Psoas muscle (tissue), 7 donors: ENCODE measurements at regions not wholly inside any gene's neighbourhood (a gene's known extent, or its start where the extent isn't known, plus 50 kb on each side); places are given as distances from the start of the nearest gene placed in this dataset.
"Not testable (repeated sequence)": the region's sequence is repeated elsewhere in the genome, so short reads cannot be mapped to it uniquely, and the experiment has no call there.

Source experiments
- ATAC-seq, 4 donors: fragments of 200-7000 bp; cut with Tn5 transposase; one replicate each; pipeline ENCODE4 v1.9.1; 2020; ENCODE audit warnings: moderate library complexity in 3 of 4, mild to moderate bottlenecking in 2 of 4
- DNase-seq, 2 donors: peaks; one replicate each; pipeline ENCODE4 v3.0.0-alpha.2; 2020
- H3K27ac ChIP-seq: fragments of 200-600 bp; one replicate; pipeline ENCODE4 v1.8.0; 2022
- H3K27me3 ChIP-seq, 3 donors: fragments of 200-600 bp in 1 of 3; one replicate each; pipeline versions ENCODE4 v1.6.1 to v1.8.0; 2013 to 2022; ENCODE audit warnings: low read length in 2 of 3, mild to moderate bottlenecking in 2 of 3, moderate library complexity in 1 of 3; ENCODE audit not compliant: insufficient read depth in 3 of 3
- H3K36me3 ChIP-seq, 2 donors: fragments of 200-600 bp in 1 of 2; one replicate each; pipeline versions ENCODE4 v1.6.1 to v1.8.0; 2013 to 2022; ENCODE audit warnings: low read depth in 1 of 2, mild to moderate bottlenecking in 1 of 2, moderate library complexity in 1 of 2; ENCODE audit not compliant: insufficient read depth in 1 of 2
- H3K4me1 ChIP-seq: fragments of 200-600 bp; one replicate; pipeline ENCODE4 v1.8.0; 2022
- H3K4me3 ChIP-seq: fragments of 200-600 bp; one replicate; pipeline ENCODE4 v1.8.0; 2022; ENCODE audit warnings: mild to moderate bottlenecking
- H3K9me3 ChIP-seq: fragments of 200-600 bp; one replicate; pipeline ENCODE4 v1.8.0; 2022
- CTCF ChIP-seq: fragments of 200-600 bp; IDR thresholded peaks from one replicate; pipeline ENCODE4 v1.8.0; 2022; ENCODE audit warnings: antibody characterized with exemption
- WGBS, 3 donors: extraction: QIAGEN DNeasy Blood & Tissue Kit; methylation state at CpG; one replicate each; pipeline versions ENCODE4 v1.1.6 to v1.1.7; 2013; 5-methylcytosine and 5-hydroxymethylcytosine counted together
- intact Hi-C, 2 donors: fragments of 100-400 bp; cut with DNase I; formaldehyde crosslinking; loops; one replicate each; pipeline versions ENCODE4 v1.11.0 to v1.14.2; 2022
- donor health status: healthy with polysubstance abuse.
- donor health status: DM: no; HTN: no; CAD: no; lungs with moderate emphysema.
- donor health status: Bipolar disorder and iron deficiency.
- donor health status: healthy.
- donor health status: DM: yes; HTN: yes; CAD: no.
- donor health status: DM: no; HTN: no; CAD: no.
- donor health status: DM: yes; HTN: yes; CAD: no.

- Histone ChIP-seq H3K27ac (no peak overlapping the region), H3K4me3 (no peak overlapping the region), H3K4me1 (no peaks in the 10 kb centered on the region), H3K36me3 (no peaks in the 10 kb centered on the region), H3K27me3 (no peaks in the 10 kb centered on the region), H3K9me3 (no peaks in the 10 kb centered on the region)
- no peak for TF ChIP-seq CTCF
- DNase-seq (no peak), ATAC-seq (no peak)
- 72 to 86% (median 77%) methylated on average over 3 of the region's 3 CpGs for WGBS, 3 donors
- intact Hi-C loops, result no loop called here
These were observed 132.9 kb upstream of the LPP start for GRCh38 chr3:188021041-188021440.

GRCh38 chr3:188021502-188022040, 132.4 kb upstream of the LPP start:
- intact Hi-C loops, result no loop called here
- Histone ChIP-seq H3K9me3 (no peaks in the 10 kb centered on the region), H3K27me3 (no peaks in the 10 kb centered on the region), H3K36me3 (no peaks in the 10 kb centered on the region), H3K27ac (no peak overlapping the region), H3K4me3 (no peak overlapping the region), H3K4me1 (no peaks in the 10 kb centered on the region)
- DNase-seq (no peak), ATAC-seq (no peak)
- 87 to 92% (median 91%) methylated on average over 7 of the region's 7 CpGs for WGBS, 3 donors
- TF ChIP-seq CTCF, result no peak

- H3K36me3 ChIP-seq, H3K27ac ChIP-seq, intact Hi-C loops, H3K27me3 ChIP-seq, H3K9me3 ChIP-seq, H3K4me1 ChIP-seq, H3K4me3 ChIP-seq, DNase-seq, ATAC-seq: not testable (repeated sequence)
- WGBS, 3 donors, result 81 to 98% (median 94%) methylated on average over 4 of the region's 4 CpGs
These were observed 131.1 kb upstream of the LPP start for GRCh38 chr3:188022902-188023301.

GRCh38 chr3:188025555-188025954, 128.4 kb upstream of the LPP start:
- Histone ChIP-seq H3K27me3 (no peaks in the 10 kb centered on the region), H3K36me3 (no peaks in the 10 kb centered on the region), H3K4me1 (no peaks in the 10 kb centered on the region), H3K4me3 (no peak overlapping the region), H3K9me3 (no peaks in the 10 kb centered on the region), H3K27ac (no peak overlapping the region)
- DNase-seq, result no peak
- WGBS, 3 donors, result 81 to 83% (median 82%) methylated on average over 6 of the region's 6 CpGs
- no peak for TF ChIP-seq CTCF
- intact Hi-C loops, result no loop called here
- ATAC-seq, result no peak

- H3K36me3 ChIP-seq, result no peaks in the 10 kb centered on the region
- 92 to 97% (median 94%) methylated on average over 3 of the region's 3 CpGs for WGBS, 3 donors
- H3K27ac ChIP-seq, result no peak overlapping the region
- no peak overlapping the region for H3K4me3 ChIP-seq
- no peak for TF ChIP-seq CTCF
- intact Hi-C loops, result no loop called here
- H3K27me3 ChIP-seq, result no peaks in the 10 kb centered on the region
- no peak for DNase-seq
- ATAC-seq, result no peak
- H3K9me3 ChIP-seq, result no peaks in the 10 kb centered on the region
- H3K4me1 ChIP-seq, result no peaks in the 10 kb centered on the region
These were observed 127.6 kb upstream of the LPP start for GRCh38 chr3:188026191-188026968.
